Dendritic cell treated with granulocyte-macrophage colony-stimulating factor and Interleukin-4, amounts not matched to agents 40 ng/mL and 50 ng/mL, for 4 days (primary cell): ENCODE measurements at regions not wholly inside any gene's neighbourhood (a gene's known extent, or its start where the extent isn't known, plus 50 kb on each side); places are given as distances from the start of the nearest gene placed in this dataset.

Source experiments
- H3K27ac Mint-ChIP-seq: one replicate; pipeline ENCODE4 v1.8.0; 2022; ENCODE audit warnings: mild to moderate bottlenecking, mixed read lengths
- H3K27me3 Mint-ChIP-seq: one replicate; pipeline ENCODE4 v1.8.0; 2022; ENCODE audit warnings: mild to moderate bottlenecking, mixed read lengths
- H3K36me3 Mint-ChIP-seq: one replicate; pipeline ENCODE4 v1.8.0; 2022; ENCODE audit warnings: low read depth, mixed read lengths
- H3K4me1 Mint-ChIP-seq: one replicate; pipeline ENCODE4 v1.8.0; 2022; ENCODE audit warnings: low read depth, mixed read lengths
- H3K4me3 Mint-ChIP-seq: one replicate; pipeline ENCODE4 v1.8.0; 2022; ENCODE audit warnings: mild to moderate bottlenecking, moderate library complexity, mixed read lengths
- H3K9me3 Mint-ChIP-seq: one replicate; pipeline ENCODE4 v1.8.0; 2022; ENCODE audit warnings: mixed read lengths
- intact Hi-C: fragments of 100-400 bp; cut with micrococcal nuclease; formaldehyde crosslinking; loops from one replicate; pipeline ENCODE4 v1.15.0; 2022

DNA sequence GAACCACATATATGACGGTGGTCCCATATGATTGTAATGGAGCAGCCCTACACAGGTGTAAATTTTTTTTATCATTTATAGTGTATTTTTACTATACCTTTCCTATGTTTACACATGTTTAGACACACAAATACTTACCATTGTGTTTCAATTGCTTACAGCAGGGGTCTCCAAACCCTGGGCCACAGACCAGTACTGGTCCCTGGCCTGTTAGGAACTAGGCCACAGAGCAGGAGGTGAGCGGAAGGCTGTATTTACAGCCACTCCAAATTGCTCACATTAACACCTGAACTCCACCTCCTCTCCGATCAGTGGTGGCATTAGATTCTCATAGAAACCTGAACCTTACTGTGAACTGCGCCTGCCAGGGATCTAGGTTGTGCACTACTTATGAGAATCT, 201.8 kb upstream of the NDST4 start:
- Mint-ChIP-seq H3K4me3 (no peak overlapping the region), H3K27me3 (no peaks in the 10 kb centered on the region), H3K36me3 (no peaks in the 10 kb centered on the region), H3K27ac (no peak overlapping the region), H3K9me3 (no peaks in the 10 kb centered on the region), H3K4me1 (no peaks in the 10 kb centered on the region)
- intact Hi-C loops, result no loop called here

DNA sequence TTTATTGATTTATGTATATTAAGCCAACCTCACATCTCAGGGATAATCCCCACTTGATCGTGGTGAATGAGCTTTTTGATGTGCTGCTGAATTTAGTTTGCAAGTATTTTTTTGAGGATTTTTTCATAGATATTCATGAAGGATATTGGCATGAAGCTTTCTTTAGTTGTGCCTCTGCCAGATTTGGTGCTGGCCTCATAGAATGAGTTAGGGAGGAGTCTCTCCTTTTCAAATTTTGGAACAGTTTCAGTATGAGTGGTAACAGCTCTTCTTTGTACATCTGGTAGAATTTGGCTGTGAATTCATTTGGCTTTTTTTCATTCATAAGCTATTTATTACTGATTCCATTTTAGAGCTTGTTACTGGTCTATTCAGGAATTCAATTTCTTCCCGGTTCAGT, 197.2 kb upstream of the NDST4 start:
- H3K4me3 Mint-ChIP-seq, result no peak overlapping the region
- H3K4me1 Mint-ChIP-seq, result no peaks in the 10 kb centered on the region
- no peaks in the 10 kb centered on the region for H3K27me3 Mint-ChIP-seq
- no peaks in the 10 kb centered on the region for H3K36me3 Mint-ChIP-seq
- intact Hi-C loops, result no loop called here
- H3K27ac Mint-ChIP-seq, result no peak overlapping the region
- H3K9me3 Mint-ChIP-seq, result no peaks in the 10 kb centered on the region

DNA sequence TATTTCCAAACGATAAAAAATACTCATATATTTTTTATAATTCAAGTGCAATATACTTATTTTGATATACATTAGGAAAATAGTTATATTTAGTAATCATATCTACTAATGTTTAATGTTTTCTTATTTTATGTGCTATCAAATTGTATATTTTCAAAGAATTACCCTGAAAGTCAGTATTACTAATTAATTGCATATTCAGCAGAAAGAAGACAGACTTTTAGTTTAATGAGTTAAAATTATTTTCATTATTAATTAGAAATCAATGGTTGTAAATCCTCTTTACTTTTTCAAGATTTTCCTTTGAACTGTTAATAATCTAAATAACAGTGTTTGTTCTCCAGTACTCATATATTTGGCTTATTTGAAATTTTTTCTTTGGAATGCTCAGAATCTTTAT, 181.3 kb upstream of the NDST4 start:
- H3K4me1 Mint-ChIP-seq, result no peaks in the 10 kb centered on the region
- intact Hi-C loops, result no loop called here
- no peaks in the 10 kb centered on the region for H3K27me3 Mint-ChIP-seq

DNA sequence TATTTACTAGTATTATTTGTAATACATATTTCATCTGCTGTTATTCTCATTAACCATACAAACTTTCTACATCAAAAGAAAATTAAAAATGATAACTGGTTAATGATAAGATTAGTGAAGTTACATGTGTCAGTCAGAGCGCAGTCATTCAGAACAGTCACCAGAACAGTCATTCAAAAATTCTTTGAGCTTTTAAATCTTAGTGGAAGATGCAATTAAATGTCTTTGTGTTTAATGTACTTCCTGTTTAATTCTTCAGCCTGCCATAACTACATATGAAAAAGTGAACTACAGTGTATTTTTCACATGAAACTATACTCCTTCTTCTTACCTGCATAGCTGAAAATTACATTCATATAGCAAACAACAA, 179.7 kb upstream of the NDST4 start:
- H3K27me3 Mint-ChIP-seq, result no peaks in the 10 kb centered on the region
- H3K36me3 Mint-ChIP-seq, result no peaks in the 10 kb centered on the region
- H3K9me3 Mint-ChIP-seq, result no peaks in the 10 kb centered on the region
- no peak overlapping the region for H3K27ac Mint-ChIP-seq
- intact Hi-C loops, result no loop called here
- no peak overlapping the region for H3K4me3 Mint-ChIP-seq
- no peaks in the 10 kb centered on the region for H3K4me1 Mint-ChIP-seq

More for the DNA sequence above, 181.3 kb upstream of the NDST4 start:
- no peaks in the 10 kb centered on the region for H3K36me3 Mint-ChIP-seq
- no peak overlapping the region for H3K4me3 Mint-ChIP-seq
- no peak overlapping the region for H3K27ac Mint-ChIP-seq
- no peaks in the 10 kb centered on the region for H3K9me3 Mint-ChIP-seq

DNA sequence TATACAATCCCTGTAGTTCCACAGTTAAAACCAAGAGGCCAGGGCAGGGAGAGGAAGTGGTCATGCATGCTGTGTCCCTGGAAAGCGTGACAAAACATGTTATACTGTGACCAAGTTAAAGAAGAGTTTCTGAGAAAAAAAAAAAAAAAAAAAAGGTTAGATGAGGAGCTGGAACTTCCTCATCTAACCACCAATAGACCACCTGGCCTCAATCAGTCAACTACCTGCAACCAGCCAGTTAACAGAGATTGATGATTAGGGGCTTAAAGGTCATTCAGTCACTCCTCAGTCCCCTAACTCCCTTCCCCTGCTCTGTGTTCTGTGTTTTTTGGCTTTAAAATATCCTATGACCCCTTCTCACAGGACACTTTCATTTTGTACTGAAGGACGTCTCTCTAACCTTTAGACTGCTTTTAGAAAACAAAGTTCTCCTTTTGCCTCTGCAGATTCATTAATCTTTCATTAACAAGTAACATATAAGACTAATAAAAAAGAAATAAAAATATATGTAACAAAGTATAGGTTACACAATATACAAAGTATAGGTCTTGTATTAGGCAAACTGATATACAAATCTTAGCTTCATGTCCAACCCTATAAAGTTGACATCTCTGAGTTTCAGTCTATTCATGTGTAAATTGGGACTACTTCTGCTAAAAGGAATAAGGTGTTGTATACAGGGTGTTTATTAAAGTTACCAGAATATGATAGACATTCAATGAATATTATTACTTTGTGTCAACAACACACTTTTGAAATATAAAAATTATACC, 179.1 kb upstream of the NDST4 start:
- Mint-ChIP-seq H3K4me3 (no peak overlapping the region), H3K36me3 (no peaks in the 10 kb centered on the region), H3K27me3 (no peaks in the 10 kb centered on the region), H3K27ac (no peak overlapping the region), H3K4me1 (no peaks in the 10 kb centered on the region), H3K9me3 (no peaks in the 10 kb centered on the region)
- intact Hi-C loops, result no loop called here

DNA sequence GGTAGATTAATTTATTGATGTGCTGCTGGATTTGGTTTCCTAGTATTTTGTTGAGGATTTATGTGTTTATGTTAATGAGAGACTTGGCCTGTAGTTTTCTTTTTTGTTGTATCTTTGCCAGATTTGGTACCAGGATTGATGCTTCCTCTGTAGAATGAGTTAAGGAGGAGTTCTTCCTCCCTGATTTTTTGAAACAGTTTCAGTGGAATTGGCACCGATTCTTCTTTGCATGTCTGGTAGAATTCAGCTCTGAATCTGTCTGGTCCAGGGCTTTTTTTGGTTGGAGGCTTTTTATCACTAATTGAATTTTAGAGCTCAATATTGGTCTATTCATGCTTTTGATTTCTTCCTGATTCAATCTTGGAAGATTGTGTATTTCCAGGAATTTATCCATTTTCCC, 174.0 kb upstream of the NDST4 start:
- Mint-ChIP-seq H3K36me3 (no peaks in the 10 kb centered on the region), H3K27me3 (no peaks in the 10 kb centered on the region), H3K4me1 (no peaks in the 10 kb centered on the region), H3K4me3 (no peak overlapping the region), H3K27ac (no peak overlapping the region), H3K9me3 (no peaks in the 10 kb centered on the region)
- intact Hi-C loops, result no loop called here

DNA sequence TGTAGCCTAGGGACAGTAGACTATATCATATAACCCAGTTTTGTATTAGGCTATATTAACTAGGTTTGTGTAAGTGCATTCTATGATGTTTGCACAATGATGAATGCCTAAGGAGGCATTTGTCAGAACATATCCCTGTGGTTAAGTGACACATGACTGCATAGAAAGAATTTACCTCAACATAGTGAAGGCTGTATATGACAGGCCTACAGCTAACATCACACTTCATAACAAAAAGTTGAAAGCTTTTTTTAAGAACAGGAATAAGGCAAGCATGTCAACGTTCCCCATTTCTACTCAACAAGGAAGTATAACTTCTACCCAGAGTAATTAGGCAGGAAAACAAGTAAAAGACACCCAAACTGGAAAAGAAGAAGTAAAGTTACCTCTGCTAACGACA, 165.9 kb upstream of the NDST4 start:
- peaks cover 8% of the 10 kb centered on the region for H3K4me1 Mint-ChIP-seq
- no peaks in the 10 kb centered on the region for H3K9me3 Mint-ChIP-seq
- no peak overlapping the region for H3K4me3 Mint-ChIP-seq
- no peak overlapping the region for H3K27ac Mint-ChIP-seq
- H3K27me3 Mint-ChIP-seq, result no peaks in the 10 kb centered on the region
- intact Hi-C loops, result no loop called here
- no peaks in the 10 kb centered on the region for H3K36me3 Mint-ChIP-seq

DNA sequence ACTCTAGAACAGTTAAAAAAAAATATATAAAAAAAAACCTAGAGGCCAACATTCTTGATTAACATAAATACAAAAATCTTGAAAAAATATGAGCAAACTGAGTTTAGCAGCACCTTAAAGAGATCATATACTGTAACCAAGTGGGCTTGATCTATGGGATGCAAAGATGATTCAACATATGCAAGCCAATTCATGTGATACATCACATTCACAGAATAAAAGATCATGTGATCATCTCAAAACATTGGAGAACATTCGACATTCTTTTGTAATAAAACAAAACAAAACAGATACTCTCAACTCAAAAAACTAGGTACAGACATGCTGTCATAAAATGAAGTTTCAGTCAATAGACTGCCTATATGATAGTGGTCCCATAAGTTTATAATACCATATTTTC, 165.4 kb upstream of the NDST4 start:
- Mint-ChIP-seq H3K27ac (no peak overlapping the region), H3K36me3 (no peaks in the 10 kb centered on the region), H3K4me1 (peaks cover 8% of the 10 kb centered on the region), H3K4me3 (no peak overlapping the region), H3K27me3 (no peaks in the 10 kb centered on the region), H3K9me3 (no peaks in the 10 kb centered on the region)
- intact Hi-C loops, result no loop called here

DNA sequence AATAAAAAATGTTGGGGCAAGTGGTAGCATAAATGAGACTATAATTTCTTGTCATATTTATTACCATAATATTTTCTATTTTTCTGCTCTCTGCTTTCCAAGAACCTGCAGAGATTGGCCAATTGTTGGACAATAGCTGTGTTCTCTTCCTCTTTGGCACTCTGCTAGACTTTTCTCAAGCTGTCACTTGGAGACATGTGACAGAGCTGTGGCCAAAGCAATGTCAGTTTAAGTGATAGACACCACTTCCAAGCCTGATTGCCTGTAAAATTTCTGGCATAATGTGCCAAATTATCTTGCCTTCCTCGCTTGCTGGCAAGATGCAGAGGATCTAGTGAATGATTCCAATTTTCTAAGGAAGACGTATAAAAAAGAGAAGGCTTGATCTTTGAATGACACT, 162.2 kb upstream of the NDST4 start:
- no peaks in the 10 kb centered on the region for H3K9me3 Mint-ChIP-seq
- H3K36me3 Mint-ChIP-seq, result no peaks in the 10 kb centered on the region
- H3K4me3 Mint-ChIP-seq, result no peak overlapping the region
- H3K4me1 Mint-ChIP-seq, result peaks cover 26% of the 10 kb centered on the region
- intact Hi-C loops, result no loop called here
- H3K27me3 Mint-ChIP-seq, result peaks cover 4% of the 10 kb centered on the region
- no peak overlapping the region for H3K27ac Mint-ChIP-seq

DNA sequence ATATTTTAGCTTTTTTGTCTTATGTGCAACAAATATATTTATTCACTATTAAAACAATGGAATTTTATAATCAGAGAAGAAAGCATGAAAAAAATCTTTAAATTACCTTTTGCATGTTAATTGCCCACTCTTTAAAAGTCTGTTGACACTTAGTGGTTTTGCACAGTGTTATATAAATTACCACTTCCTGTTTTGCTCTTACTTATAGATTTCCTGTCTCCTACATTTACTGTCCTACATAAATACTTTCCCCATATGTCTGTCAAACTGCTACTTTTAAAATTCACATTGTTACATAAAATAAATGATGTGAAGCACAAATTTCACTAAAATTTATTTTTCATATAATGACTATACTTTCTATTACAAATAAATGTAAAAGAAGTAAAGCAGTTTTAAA, 161.1 kb upstream of the NDST4 start:
- intact Hi-C loops, result no loop called here
- Mint-ChIP-seq H3K27ac (no peak overlapping the region), H3K4me3 (no peak overlapping the region), H3K36me3 (no peaks in the 10 kb centered on the region), H3K27me3 (peaks cover 8% of the 10 kb centered on the region), H3K9me3 (no peaks in the 10 kb centered on the region), H3K4me1 (peaks cover 26% of the 10 kb centered on the region)

DNA sequence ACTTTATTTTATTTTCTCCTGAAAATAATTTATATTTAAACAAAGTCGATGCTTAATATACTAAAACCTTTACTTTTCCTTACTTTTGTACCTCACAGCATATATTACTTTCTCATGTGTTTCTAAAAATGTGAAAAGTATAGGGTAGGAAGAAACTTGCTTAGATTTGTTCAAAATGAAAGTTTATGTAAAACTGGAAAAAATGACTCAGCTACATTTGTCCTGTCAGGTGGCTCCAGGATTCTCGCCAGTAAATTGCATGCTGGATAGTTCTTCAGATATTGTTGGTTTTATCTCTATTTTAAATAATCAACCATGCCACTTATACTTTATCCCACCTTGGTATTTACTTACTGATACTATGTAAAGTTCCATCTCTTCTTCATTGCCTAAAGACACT, 159.2 kb upstream of the NDST4 start:
- Mint-ChIP-seq H3K27ac (no peak overlapping the region), H3K4me3 (no peak overlapping the region), H3K27me3 (peaks cover 8% of the 10 kb centered on the region), H3K9me3 (no peaks in the 10 kb centered on the region), H3K4me1 (peaks cover 26% of the 10 kb centered on the region), H3K36me3 (no peaks in the 10 kb centered on the region)
- intact Hi-C loops, result no loop called here

DNA sequence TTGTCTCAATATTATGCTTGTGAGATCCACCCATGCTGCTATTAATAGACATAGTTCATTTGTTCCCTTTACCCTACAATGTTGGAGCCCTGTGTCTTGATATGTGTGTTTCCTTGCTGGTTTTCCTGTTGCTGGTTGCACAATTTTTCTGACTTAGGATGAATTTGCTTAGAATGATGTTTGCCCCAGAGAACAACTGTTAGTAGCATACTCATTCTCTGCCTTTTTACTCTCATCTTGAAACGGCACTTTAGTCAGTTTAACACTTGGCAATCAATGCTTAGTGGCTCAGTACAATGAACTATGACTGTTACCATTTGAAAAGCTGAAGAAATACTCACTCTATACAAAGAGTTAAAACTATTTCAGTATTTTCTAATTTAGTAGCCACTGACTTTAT, 158.8 kb upstream of the NDST4 start:
- Mint-ChIP-seq H3K27ac (no peak overlapping the region), H3K4me3 (no peak overlapping the region), H3K36me3 (no peaks in the 10 kb centered on the region), H3K9me3 (no peaks in the 10 kb centered on the region), H3K27me3 (peaks cover 8% of the 10 kb centered on the region), H3K4me1 (peaks cover 26% of the 10 kb centered on the region)
- intact Hi-C loops, result no loop called here

DNA sequence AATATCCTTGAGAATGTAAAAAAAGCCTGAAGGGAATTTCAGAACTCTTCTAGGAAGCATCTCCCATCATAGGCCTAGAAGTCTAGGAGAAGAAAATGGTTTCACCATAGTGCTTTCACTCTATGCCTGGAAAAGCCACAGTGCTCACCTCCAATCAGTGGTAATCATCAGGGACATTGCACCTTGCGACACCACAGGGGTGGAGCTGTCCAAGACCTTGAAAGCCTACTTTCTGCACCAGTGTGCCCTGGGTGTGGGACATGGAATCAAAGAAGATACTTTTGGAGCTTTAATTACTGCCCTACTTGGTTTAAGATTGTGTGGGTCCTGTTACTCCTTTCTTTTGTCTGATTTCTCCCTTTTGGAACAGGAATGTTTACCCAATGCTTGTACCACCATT, 146.8 kb upstream of the NDST4 start:
- Mint-ChIP-seq H3K27ac (no peak overlapping the region), H3K27me3 (no peaks in the 10 kb centered on the region), H3K9me3 (no peaks in the 10 kb centered on the region), H3K36me3 (no peaks in the 10 kb centered on the region), H3K4me3 (no peak overlapping the region), H3K4me1 (no peaks in the 10 kb centered on the region)
- intact Hi-C loops, result no loop called here

DNA sequence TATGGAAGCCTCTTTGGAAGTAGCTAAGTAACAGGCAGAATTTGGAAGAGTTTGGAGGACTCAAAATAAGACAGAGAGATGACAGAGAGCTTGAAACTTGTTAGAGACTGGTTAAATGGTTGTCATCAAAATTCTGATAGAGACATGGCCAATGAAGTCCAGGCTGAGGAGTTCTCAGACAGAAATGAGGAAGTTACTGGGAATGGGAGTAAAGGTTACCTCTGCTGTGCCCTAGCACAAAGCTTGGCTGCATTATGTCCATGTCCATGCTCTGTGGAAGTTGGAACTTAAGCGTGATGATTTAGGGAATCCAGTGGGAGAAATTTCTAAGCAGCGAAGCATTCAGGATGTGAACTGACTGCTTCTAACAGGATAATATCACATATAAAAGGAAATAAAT, 146.2 kb upstream of the NDST4 start:
- Mint-ChIP-seq H3K4me1 (no peaks in the 10 kb centered on the region), H3K9me3 (no peaks in the 10 kb centered on the region), H3K27ac (no peak overlapping the region), H3K36me3 (no peaks in the 10 kb centered on the region), H3K4me3 (no peak overlapping the region), H3K27me3 (no peaks in the 10 kb centered on the region)
- intact Hi-C loops, result no loop called here

DNA sequence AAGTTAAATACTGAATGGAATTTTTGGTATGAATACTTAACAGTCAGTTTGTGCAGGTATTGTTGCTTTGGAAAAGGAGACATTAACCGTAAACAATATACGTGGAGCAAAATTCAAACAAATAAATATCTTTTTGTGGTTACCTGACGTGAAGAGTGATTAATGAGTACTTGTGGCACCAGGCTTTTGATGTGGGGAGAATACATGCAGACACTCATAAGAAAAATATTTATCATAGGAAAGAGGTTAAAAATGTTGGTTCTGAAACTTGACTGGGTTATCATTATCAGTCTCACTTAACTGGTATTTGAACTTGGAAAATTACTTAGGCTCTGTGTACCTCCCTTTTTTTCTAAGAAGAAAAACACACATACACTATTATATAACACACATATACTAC, 136.4 kb upstream of the NDST4 start:
- Mint-ChIP-seq H3K27ac (no peak overlapping the region), H3K4me1 (no peaks in the 10 kb centered on the region), H3K9me3 (no peaks in the 10 kb centered on the region), H3K27me3 (no peaks in the 10 kb centered on the region), H3K36me3 (no peaks in the 10 kb centered on the region), H3K4me3 (no peak overlapping the region)
- intact Hi-C loops, result no loop called here
